T follicular helper cell (primary cell): ENCODE measurements at regions not wholly inside any gene's neighbourhood (a gene's known extent, or its start where the extent isn't known, plus 50 kb on each side); places are given as distances from the start of the nearest gene placed in this dataset.

Experiments used
- DNase-seq: peaks from one replicate; pipeline ENCODE4 v3.0.0-alpha.2; 2020; ENCODE audit warnings: low read depth

- DNase-seq = no peak
Measured at GRCh38 chr9:115733318-115734110, 420.1 kb upstream of the PAPPA start.

- no peak for DNase-seq
Measured at GRCh38 chr9:115739096-115739875, 414.3 kb upstream of the PAPPA start.

GRCh38 chr9:115740986-115741385 lies 412.6 kb upstream of the PAPPA start:
- DNase-seq = no peak

- no peak for DNase-seq
Measured at GRCh38 chr9:115743709-115744605, 409.6 kb upstream of the PAPPA start.

- DNase-seq = no peak
Measured at GRCh38 chr9:115746496-115746895, 407.1 kb upstream of the PAPPA start.

GRCh38 chr9:115747731-115748130 lies 405.9 kb upstream of the PAPPA start:
- no peak for DNase-seq

- no peak for DNase-seq
Measured at GRCh38 chr9:115756736-115757135, 396.9 kb upstream of the PAPPA start.

GRCh38 chr9:115757461-115757860 lies 396.1 kb upstream of the PAPPA start:
- no peak for DNase-seq

- no peak for DNase-seq
Measured at GRCh38 chr9:115758441-115758840, 395.1 kb upstream of the PAPPA start.

GRCh38 chr9:115759426-115759825 lies 394.2 kb upstream of the PAPPA start:
- DNase-seq = no peak

- DNase-seq = no peak
Measured at GRCh38 chr9:115764645-115765044, 388.9 kb upstream of the PAPPA start.

GRCh38 chr9:115765060-115765459 lies 388.5 kb upstream of the PAPPA start:
- DNase-seq = no peak

GRCh38 chr9:115766370-115766955 lies 387.1 kb upstream of the PAPPA start:
- DNase-seq = no peak

- DNase-seq = no peak
Measured at GRCh38 chr9:115770521-115770920, 383.1 kb upstream of the PAPPA start.

GRCh38 chr9:115775659-115776058 lies 377.9 kb upstream of the PAPPA start:
- no peak for DNase-seq

- no peak for DNase-seq
Measured at GRCh38 chr9:115777610-115778009, 376.0 kb upstream of the PAPPA start.

- DNase-seq = no peak
Measured at GRCh38 chr9:115781070-115781736, 372.4 kb upstream of the PAPPA start.

GRCh38 chr9:115786321-115786720 lies 367.3 kb upstream of the PAPPA start:
- no peak for DNase-seq

GRCh38 chr9:115790520-115790919 lies 363.1 kb upstream of the PAPPA start:
- DNase-seq = no peak

GRCh38 chr9:115794921-115795475 lies 358.6 kb upstream of the PAPPA start:
- no peak for DNase-seq

GRCh38 chr9:115799734-115800133 lies 353.9 kb upstream of the PAPPA start:
- DNase-seq = no peak
